NCI-H1436 treated with DMSO at 0.1 percent for 48 hours (cell line): ENCODE measurements at regions not wholly inside any gene's neighbourhood (a gene's known extent, or its start where the extent isn't known, plus 50 kb on each side); places are given as distances from the start of the nearest gene placed in this dataset.
"Not testable (repeated sequence)": the region's sequence is repeated elsewhere in the genome, so short reads cannot be mapped to it uniquely, and the experiment has no call there.

Experiments used
- DNase-seq: peaks from one replicate; lab custom pipeline; 2025; lab: John Stamatoyannopoulos, UW

DNA sequence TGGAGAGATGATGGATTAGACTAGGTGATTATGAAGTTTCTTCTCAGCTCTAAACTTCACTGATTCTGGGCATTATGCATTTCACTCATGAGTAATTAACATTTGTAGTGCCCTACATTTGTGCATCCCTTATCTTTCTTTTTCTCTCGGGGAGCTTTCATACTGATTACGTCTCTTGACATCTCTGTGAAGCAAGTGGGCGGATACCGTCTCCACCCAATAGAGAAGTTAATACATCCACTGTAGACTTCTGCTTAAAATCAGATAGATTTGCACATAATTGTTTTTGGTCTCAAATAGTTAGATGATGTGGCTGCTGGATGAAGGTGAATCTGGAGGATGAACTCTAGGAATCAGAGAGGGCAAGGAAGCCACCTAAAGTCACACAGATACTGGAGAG lies 653.6 kb upstream of the EEF2KMT start:
- no peak for DNase-seq

DNA sequence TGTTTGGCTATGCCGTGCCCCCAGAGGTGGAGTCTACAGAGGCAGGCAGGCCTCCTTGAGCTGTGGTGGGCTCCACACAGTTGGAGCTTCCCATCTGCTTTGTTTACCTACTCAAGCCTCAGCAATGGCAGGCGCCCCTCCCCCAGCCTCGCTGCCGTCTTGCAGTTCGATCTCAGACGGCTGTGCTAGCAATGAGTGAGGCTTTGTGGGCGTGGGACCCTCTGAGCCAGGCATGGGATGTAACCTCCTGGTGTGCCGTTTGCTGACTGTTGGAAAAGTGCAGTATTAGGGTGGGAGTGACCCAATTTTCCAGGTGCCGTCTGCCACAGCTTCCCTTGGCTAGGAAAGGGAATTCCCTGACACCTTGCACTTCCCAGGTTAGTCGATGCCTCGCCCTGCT lies 652.8 kb upstream of the EEF2KMT start:
- not testable (repeated sequence) for DNase-seq

DNA sequence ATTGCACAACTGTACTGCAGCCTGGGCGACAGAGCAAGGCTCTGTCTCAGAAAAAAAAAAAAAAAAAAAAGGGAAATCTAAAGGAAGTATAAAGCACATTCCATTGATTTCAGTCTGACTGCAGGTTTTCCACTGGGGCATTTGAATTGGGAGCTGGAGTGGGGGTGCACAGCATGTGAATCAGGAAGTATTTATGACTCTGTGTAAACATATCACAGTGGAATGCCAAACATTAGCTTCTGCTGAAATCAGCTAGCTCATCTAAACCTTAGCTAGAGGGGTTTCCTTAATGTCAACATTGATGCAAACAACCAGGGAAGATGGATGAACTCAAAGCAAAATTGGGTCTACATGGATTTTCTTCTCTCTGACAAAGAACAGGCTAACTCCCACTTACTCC lies 641.0 kb upstream of the EEF2KMT start:
- DNase-seq: no peak

DNA sequence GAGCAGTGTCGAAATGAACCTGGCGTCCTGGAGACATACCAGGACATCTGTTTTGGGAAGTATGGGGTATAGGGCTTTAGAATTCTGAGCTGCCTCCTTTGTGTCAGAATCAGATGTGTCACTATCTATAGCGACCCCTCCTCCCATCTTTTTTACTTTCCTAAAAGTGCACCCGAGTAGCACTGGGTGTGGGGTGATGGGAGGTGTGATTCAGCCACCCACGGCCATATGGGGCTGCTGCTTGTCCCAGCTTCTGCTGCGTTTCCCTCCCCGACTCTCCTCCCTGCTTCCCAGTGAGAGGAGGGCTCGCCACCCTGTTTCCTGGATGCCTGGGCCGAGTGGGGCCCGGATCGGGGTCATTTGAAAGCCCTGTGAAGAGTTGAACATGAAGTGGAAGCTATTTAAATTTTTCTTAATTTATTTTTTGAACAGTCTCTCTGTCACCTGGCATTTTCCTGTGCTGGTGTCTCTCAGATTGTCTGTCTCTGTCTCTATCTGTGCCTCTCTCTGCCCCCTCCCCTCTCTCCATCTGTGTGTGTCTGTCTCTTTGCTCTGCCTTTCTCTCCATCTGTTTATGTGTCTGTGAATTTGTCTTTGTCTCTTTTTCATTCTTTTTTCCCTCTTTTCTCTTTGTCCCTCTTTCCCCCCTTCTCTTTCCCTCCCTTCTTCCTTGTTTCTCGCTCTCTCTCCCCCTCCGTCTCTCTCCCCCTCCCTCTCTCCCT lies 638.8 kb upstream of the EEF2KMT start:
- DNase-seq: no peak

DNA sequence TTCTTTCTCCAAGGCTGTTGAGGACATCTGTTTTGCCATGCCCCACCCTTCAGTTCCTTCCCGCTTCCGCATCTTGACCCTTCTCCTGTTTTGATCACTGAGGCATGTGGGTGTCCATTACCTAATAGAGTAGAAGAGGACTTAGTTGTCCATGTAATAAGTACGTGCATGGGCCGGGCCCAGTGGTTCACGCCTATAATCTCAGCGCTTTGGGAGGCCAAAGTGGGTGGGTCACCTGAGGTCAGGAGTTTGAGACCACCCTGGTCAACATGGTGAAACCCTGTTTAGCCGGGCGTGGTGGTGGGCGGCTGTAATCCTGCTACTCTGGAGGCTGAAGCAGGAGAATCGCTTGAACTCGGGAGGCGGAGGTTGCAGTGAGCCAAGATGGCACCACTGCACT lies 637.8 kb upstream of the EEF2KMT start:
- DNase-seq: no peak

DNA sequence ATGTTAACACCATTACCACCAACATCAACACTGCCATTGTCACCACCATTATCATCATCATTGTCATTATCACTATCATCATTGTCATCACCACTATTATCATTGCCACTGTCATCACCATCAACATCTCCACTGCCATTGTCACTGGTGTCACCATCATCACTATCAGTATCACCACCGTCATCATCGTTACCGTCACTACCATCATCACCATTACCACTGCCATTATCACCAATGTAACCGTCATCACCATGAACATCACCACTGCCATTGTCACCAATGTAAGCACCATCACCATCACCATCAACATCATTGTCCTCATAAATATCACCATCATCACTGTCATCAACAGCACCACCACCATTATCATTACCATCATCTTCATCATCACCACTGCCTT lies 633.2 kb upstream of the EEF2KMT start:
- DNase-seq: no peak

- no peak for DNase-seq
These were observed 624.6 kb upstream of the EEF2KMT start for GRCh38 chr16:5722116-5722619.

GRCh38 chr16:5715155-5715554 lies 617.6 kb upstream of the EEF2KMT start:
- DNase-seq: no peak

DNA sequence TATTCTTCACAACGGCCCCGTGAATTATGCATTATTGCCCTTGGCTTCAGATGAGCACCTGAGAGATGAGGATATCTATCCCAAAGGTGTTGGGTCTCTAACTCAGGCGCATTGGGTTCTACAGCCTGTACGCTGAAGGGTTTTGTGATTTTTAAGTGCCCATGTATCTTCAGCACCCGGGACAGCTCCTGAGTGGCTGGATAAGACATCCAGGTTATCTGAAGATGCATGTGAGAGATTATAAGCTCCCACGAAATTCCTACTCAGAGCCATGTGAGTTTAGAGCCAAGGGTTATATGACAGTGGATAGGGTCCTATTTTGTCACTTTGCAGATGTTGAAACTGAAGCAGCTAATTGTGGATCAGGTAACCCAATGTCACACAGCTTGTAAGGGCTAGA lies 612.3 kb upstream of the EEF2KMT start:
- DNase-seq: no peak

DNA sequence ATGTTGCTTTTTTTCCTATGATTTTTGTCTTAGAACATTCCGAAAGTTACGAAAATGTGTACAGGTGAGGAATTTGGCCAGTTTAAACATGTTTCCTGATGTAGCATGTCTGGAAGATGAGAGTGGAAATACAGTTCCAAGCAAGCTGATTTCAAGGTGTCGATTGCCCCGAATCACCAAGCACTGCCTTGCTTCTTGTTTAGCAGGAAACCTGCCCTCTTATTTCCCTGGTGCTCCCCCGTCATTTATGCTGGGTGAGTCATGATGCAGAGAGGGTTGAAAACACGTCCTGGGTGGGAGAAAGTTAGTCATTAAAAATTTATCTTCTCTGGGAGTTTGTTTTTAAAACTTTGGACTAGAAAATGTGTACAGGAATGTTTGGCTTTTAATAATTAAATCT lies 608.6 kb upstream of the EEF2KMT start:
- no peak for DNase-seq

DNA sequence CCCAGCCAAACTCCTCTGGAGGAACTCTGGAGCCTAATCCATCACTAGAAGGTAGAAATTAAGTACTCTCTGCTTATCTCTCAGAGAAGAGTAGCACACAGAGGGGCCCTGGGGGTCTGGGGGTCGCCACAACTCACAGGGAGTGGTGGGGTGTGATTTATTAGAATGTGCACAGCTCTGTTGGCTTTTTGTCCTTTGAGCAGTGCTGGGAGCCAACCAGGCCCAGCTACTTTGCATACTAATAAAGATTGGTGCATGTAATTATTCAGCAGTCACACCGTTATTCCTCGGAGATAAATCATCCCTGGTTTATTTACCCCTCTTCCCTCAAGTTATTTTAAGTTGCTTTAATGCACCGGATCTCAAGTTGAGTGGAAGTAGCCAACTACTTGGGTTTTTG lies 606.7 kb upstream of the EEF2KMT start:
- no peak for DNase-seq

GRCh38 chr16:5693426-5693825 lies 595.8 kb upstream of the EEF2KMT start:
- DNase-seq: no peak

- DNase-seq: no peak
These were observed 584.4 kb upstream of the EEF2KMT start for GRCh38 chr16:5681966-5682365.

DNA sequence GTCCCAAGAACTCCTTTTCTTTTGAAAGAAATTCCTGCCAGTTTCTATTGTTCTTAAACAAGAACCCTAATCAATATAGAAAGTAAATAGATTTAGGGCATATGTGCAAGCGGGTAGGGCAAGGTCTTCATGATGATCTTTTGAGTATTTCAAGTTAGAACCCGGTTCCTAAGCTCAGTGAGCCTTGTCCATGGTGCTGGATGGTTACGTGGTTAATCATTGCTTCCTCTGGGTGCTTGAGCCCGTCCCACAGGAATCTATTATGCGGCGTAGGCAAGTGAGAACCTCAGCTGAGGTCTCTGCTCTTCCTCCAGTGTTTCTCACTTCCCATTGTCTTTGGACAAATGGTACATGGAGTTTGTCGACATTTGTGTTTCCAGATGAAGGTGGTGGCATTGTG lies 580.8 kb upstream of the EEF2KMT start:
- no peak for DNase-seq

- no peak for DNase-seq
These were observed 573.8 kb upstream of the EEF2KMT start for GRCh38 chr16:5671421-5671820.

DNA sequence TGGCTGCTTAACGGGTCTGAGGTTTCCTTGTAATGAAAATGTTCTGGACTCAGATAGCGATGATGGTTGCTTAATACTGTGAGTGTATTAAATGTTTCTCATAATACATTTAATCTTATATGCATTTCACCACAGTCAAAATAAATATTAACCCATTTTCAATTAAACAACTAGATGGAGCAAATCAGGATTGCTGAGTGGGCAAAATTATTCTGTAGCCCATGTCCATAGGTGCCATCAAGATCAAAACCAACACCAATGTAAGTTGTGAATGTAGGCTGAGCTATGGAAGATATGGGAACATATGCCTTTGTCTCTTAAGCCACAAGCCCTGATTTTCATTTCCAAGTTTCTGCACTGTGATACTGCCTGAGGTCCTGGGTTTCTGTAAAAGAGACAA lies 572.6 kb upstream of the EEF2KMT start:
- no peak for DNase-seq

DNA sequence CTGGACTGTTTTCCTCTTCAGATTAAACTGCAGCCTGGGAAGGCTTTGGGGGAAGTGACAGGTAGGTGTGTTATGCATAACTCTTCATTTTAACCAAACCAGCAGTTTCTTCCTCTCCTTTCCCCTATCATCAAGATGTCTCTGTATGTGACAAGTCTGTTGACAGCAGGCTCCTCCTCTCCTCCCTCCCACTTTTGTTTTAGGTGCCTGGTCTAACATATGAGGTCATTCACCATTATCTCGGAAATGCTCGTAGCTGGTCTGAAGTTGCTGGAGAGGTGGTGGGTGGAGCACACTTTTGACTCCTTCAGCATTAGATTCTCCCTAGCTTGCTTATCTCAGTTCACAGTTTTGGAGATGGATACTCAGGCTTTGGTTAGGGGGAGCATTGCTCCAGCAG lies 571.0 kb upstream of the EEF2KMT start:
- no peak for DNase-seq

- DNase-seq: no peak
These were observed 568.2 kb upstream of the EEF2KMT start for GRCh38 chr16:5665834-5666233.

GRCh38 chr16:5653789-5654188 lies 556.2 kb upstream of the EEF2KMT start:
- no peak for DNase-seq

GRCh38 chr16:5653041-5653440 lies 555.4 kb upstream of the EEF2KMT start:
- DNase-seq: no peak

DNA sequence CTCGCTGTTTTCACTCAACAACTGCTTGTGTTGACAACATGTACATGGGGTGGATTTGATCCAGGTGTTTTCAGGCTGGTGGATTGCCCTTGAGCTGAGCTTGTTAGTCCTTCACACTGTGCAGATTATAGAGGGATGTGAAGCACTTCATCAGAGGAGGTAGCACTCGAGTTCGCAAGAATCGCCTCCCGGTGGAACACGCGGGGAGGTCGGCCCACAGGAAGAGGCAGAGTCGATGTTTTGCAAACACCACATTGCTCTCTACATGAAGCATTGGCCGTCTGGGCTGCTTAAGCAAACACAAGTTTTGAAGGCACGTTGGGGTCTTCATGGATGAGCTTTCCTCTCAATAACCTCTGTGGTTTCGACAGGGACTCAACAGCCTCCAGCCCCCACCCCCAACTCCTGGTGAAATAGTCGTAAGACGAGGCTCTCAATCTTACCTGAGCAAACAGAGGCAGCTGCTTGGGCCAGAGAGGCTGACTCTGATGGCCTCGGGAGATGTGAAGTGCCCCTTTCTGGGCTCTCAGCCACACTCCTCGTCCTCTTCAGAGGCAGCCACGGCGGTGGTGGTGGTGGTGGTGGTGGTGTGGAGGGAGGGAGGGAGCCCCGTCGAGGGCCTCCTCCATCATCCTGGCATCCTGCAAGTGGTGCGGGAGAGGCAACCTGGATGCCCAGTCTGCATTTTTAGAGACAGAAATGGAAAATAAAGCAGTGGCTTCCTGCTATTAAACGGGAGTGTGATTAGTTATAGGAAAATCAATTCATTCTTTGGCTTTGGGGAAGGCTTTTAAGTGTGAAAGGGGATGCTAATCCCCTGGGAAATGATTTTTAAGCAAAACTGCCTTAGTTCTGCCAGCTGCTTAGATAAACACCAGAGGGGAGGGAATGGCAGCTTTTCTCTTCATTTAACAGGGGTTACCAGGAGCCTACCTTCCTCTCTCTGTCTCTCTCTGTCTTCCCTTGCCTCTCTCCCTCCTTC lies 552.5 kb upstream of the EEF2KMT start:
- DNase-seq: no peak

DNA sequence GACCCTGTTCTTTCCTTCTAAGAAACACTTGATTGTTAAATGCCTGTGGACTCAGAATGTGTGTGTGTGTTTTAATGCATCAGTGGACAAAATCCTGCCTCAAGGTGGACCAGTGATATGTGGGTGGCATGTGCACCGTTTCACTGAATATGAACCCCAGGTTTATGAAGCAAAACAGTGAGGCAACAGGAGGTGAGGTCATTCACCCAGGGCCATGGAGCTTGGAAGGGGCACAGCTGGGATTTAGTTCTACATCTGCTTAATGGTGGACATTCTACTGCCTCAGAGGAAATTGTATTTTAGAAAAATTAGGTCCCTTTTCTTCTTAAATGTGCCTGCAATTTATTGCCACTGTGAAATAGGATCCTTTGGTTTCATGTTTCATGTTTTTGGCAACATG lies 549.5 kb upstream of the EEF2KMT start:
- no peak for DNase-seq

- no peak for DNase-seq
These were observed 546.4 kb upstream of the EEF2KMT start for GRCh38 chr16:5643855-5644531.
